Activated gamma-delta T cell treated with Interleukin-2 at 50 U/mL for 16 hours (primary cell): ENCODE measurements at regions not wholly inside any gene's neighbourhood (a gene's known extent, or its start where the extent isn't known, plus 50 kb on each side); places are given as distances from the start of the nearest gene placed in this dataset.

Source experiments
- DNase-seq: peaks from one replicate; pipeline ENCODE4 v3.0.0-alpha.2; 2020

GRCh38 chr5:68727931-68728330 lies 365.9 kb upstream of the SLC30A5 start:
- no peak for DNase-seq

GRCh38 chr5:68729678-68730077 lies 364.1 kb upstream of the SLC30A5 start:
- no peak for DNase-seq

GRCh38 chr5:68730220-68730978 lies 363.4 kb upstream of the SLC30A5 start:
- no peak for DNase-seq

GRCh38 chr5:68730979-68731654 lies 362.7 kb upstream of the SLC30A5 start:
- no peak for DNase-seq

GRCh38 chr5:68732251-68732650 lies 361.6 kb upstream of the SLC30A5 start:
- DNase-seq, result no peak

- DNase-seq, result no peak
These were observed 359.0 kb upstream of the SLC30A5 start for GRCh38 chr5:68734781-68735180.

GRCh38 chr5:68738236-68738635 lies 355.6 kb upstream of the SLC30A5 start:
- no peak for DNase-seq

- DNase-seq, result no peak
These were observed 355.0 kb upstream of the SLC30A5 start for GRCh38 chr5:68738841-68739240.

- DNase-seq, result no peak
These were observed 354.1 kb upstream of the SLC30A5 start for GRCh38 chr5:68739752-68740151.

- DNase-seq, result no peak
These were observed 353.4 kb upstream of the SLC30A5 start for GRCh38 chr5:68740226-68740910.

GRCh38 chr5:68744206-68744605 lies 349.6 kb upstream of the SLC30A5 start:
- DNase-seq, result no peak

- no peak for DNase-seq
These were observed 348.4 kb upstream of the SLC30A5 start for GRCh38 chr5:68745448-68745847.

GRCh38 chr5:68746220-68746619 lies 347.6 kb upstream of the SLC30A5 start:
- no peak for DNase-seq

GRCh38 chr5:68746643-68747420 lies 347.0 kb upstream of the SLC30A5 start:
- no peak for DNase-seq

GRCh38 chr5:68747521-68747920 lies 346.3 kb upstream of the SLC30A5 start:
- no peak for DNase-seq

GRCh38 chr5:68748101-68748500 lies 345.7 kb upstream of the SLC30A5 start:
- DNase-seq, result no peak

GRCh38 chr5:68749077-68749476 lies 344.7 kb upstream of the SLC30A5 start:
- DNase-seq, result no peak

- DNase-seq, result no peak
These were observed 344.2 kb upstream of the SLC30A5 start for GRCh38 chr5:68749631-68750030.

- no peak for DNase-seq
These were observed 342.2 kb upstream of the SLC30A5 start for GRCh38 chr5:68751661-68752060.

- no peak for DNase-seq
These were observed 339.3 kb upstream of the SLC30A5 start for GRCh38 chr5:68754536-68754935.

- DNase-seq, result no peak
These were observed 338.5 kb upstream of the SLC30A5 start for GRCh38 chr5:68755293-68755692.

- DNase-seq, result no peak
These were observed 336.8 kb upstream of the SLC30A5 start for GRCh38 chr5:68757006-68757405.

GRCh38 chr5:68757626-68758212 lies 336.1 kb upstream of the SLC30A5 start:
- DNase-seq, result no peak
